Erythroblast (primary cell): ENCODE measurements at regions not wholly inside any gene's neighbourhood (a gene's known extent, or its start where the extent isn't known, plus 50 kb on each side); places are given as distances from the start of the nearest gene placed in this dataset.

Experiments used
- DNase-seq, 2 experiments: peaks; one replicate each; lab custom pipeline; 2025; lab: John Stamatoyannopoulos, UW
- GATA1 ChIP-seq: IDR thresholded peaks from 2 replicates; pipeline ENCODE4 v1.6.1; 2011; ENCODE audit warnings: low read depth, mild to moderate bottlenecking, control low read depth, low read length, moderate library complexity
- POLR2A ChIP-seq: IDR thresholded peaks from 2 replicates; pipeline ENCODE4 v1.6.1; 2011; ENCODE audit warnings: mild to moderate bottlenecking, low read length

DNA sequence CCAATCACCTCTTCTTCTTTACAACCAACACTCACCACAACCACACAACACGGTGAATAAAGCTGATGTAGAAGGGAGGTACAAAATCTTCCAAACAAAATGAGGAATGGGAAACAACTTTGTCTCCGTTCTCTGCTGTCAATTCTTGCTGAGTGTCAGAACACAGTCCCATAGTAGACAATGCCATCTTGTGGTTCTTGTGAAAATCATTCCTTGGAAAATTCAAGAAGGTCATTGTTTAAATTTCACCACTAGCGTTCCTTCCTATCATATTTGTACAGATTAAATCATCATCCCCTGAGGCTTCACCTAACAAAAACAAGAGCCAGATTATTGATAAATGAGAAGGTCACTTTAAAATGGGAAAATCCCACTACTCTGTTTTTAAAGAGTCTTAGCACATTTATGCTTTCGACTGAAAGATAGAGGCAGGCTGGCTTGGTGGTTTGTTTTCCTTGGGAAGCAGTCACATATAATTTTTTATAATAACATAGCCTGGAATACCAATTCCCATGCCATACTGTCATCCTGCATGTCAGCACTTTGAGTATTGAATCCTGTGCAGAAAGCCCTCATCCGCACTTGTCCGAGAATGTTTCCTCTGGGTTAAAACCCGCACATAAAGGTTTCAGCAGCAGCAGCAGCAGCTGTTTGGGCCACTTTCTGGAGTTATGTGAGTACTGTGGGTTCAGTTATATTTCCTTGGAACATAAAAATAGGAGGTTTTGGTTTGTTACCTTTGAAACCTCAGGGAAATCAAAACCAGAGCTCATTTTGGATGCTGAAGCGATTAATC is 395.0 kb upstream of the SMARCA2 start:
- DNase-seq, result no peak
- TF ChIP-seq GATA1, result no peak
- TF ChIP-seq POLR2A, result no peak

DNA sequence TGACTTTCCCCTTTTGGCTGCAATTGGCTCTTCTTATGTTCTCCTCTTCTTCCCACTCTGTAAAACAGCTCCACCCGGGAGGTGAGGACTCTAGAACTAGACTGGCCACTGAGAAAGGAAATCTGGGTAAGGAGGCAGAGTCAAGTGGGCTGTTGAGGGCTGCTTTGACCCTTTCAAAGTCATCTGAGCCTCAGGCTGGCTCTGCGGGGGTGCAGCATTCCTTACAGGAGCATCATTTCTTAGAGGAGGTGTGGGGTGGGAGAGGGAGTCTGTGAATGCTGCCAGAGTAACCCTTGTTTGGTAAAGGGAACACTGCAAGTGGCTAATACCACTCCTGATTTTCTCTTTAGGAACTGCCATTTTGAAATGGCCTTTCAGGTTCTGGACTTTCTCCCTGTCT is 377.7 kb upstream of the SMARCA2 start:
- DNase-seq, result no peak
- TF ChIP-seq GATA1 (no peak), POLR2A (no peak)

DNA sequence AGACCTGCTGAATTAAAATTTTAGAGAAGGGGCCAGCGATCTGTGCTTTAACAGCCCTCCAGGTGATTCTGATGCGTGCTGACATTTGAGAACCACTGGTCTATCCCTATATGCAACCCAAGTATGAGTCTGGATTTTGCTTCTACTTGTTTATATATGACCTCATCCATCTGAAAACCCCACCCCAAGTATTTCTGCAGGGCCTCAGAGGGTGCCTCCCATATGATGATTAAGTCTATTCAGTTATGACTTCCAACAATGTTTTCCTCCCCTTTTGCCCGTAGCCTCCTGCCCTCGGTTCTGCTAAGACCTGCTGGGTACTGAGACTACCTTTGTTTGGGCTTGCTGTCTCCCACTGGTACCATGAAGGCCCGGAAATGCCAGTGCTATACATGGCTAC is 376.0 kb upstream of the SMARCA2 start:
- DNase-seq, result no peak
- TF ChIP-seq POLR2A (no peak), GATA1 (no peak)

DNA sequence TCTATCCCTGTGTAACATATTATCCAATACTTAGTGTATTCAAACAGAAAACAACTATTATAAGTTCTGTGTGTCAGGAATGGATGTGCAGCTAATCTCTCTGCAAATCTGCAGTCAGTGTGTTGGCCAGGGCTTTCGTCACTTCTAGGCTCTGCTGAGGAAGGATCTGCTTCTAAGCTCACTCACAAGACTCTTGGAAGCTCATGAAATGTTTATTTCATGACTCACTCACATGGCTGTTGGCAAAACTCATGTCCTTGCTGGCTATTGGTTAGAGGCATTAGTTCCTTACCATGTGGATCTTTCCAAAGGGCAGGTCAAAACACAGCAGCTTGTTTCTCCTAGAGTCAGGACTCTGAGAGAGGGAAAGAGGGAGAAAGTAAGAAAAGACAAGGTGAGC is 367.4 kb upstream of the SMARCA2 start:
- TF ChIP-seq GATA1 (no peak), POLR2A (no peak)
- no peak for DNase-seq

DNA sequence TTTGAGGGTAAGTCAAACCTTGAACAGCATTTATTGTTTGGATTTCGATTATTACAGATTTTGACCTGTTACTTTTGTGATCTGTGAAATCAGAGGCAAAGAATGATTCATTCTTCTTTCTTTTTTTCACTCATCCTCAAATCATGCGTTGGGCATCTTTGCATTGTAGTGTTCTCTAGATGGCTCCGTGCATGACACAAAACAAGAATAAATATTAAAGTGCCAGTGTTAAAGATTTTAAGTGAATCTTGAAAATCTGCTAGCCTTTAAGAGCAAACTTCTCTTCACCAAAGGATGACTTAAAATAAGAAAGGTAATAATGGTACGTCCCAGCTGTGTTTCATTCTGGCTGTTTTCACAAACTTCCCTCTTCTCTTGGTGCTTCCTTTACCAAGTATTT is 361.9 kb upstream of the SMARCA2 start:
- DNase-seq, result no peak

DNA sequence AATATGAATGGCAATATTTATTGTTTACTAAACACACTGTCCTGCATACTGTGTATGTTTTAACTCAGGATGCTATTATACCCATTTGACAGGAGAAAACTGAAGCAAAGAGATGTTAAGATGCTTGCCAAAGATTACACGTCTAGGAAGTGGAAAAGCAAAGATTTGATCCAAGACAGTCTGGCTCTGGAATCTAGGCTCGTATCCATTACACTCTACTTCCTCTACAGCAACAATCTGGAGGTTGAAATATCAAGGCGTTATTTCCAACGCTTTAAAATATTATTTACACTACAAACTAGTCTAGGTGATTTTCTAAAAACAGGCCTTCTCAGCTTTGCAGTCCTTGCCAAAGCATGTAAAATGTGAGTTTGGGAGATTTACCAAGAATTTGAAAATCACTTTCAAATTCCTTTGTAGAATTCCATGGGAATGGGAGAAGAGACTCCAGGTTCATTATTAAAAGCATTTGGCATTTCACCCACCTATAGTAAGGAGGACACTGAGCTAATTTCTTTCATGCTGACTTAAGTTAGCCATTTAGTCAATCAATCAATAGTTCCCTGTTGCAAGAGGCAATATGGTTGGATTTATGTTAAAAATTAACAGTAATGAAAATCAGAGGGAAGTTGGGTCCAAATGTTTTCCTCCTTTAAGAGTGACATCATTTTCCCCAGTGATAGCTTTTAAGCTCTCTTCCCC is 356.3 kb upstream of the SMARCA2 start:
- TF ChIP-seq GATA1 (no peak), POLR2A (no peak)
- DNase-seq, result no peak

More for the DNA sequence above, 361.9 kb upstream of the SMARCA2 start:
- TF ChIP-seq POLR2A (no peak), GATA1 (no peak)

DNA sequence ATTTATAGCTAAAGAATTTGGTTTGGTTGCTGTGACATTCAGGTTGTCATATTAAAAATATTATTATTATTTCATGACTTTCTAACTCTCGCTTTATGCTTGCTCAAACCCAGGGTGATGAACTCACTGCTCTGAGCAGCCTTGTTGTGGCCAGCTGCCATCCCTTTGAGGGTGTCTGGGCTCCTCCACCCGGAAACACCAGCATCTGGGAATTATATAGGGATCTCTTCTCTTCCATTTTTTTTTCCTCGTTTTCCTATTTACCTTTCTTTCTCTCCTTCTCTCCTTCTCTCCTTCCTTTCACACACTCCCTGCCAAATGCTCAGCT is 355.8 kb upstream of the SMARCA2 start:
- TF ChIP-seq POLR2A, result no peak
- no peak for TF ChIP-seq GATA1
- no peak for DNase-seq

DNA sequence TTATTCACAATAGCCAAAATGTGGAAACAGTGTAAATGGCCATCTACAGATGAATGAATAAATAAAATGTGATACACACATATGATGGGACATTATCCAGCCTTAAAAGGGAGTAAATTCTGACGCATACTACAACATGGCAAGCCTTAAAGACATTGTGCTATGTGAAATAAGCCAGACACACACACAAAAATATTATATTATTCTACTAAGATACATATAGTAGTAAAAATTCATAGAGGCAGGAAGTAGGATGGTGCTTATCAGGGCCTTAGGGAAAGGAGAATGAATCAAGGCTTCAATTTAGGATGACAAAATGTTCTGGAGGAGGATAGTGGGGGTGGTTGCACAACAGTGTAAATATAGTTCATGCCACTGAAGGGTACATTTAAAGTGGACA is 346.7 kb upstream of the SMARCA2 start:
- DNase-seq, result no peak
- TF ChIP-seq GATA1, result no peak
- TF ChIP-seq POLR2A, result no peak

DNA sequence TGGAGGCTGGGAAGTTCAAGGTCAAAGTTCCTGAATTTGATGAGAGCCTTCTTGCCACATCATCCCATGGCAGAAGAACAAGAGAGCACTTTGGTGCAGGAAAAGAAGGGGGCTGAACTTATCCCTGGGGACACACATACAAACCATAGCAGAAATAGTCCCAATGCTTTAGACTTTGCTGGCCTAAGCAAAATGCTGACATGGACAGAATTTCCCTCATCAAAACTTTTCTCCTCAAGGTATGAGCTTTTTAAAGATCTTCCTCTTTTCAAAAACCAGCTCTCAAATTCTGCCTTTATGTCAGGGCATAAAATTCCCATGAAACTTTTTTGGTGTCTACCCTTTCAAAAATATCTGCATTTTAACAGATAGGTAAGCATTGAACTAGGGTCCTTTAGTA is 341.8 kb upstream of the SMARCA2 start:
- no peak for TF ChIP-seq POLR2A
- TF ChIP-seq GATA1, result no peak
- DNase-seq, result no peak

DNA sequence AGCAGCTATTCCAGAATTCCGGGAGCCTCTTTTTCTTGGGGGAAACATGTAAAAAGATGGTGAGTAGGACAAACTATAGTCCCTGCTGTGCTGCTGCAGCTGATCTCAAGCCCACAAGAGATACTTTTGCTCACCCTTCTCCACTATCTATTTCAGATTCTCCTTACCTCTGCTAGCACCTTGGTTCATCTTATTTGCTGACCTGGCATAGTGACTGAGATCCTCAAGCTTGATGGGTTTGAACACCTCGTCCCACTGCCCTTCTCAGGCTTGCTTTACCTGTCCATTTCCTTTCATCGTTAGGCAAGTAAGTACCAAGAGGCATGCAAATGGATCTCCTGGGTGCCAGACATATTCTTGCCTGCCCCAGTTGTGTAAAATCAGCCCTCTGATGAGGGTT is 338.4 kb upstream of the SMARCA2 start:
- TF ChIP-seq POLR2A (no peak), GATA1 (no peak)
- no peak for DNase-seq

DNA sequence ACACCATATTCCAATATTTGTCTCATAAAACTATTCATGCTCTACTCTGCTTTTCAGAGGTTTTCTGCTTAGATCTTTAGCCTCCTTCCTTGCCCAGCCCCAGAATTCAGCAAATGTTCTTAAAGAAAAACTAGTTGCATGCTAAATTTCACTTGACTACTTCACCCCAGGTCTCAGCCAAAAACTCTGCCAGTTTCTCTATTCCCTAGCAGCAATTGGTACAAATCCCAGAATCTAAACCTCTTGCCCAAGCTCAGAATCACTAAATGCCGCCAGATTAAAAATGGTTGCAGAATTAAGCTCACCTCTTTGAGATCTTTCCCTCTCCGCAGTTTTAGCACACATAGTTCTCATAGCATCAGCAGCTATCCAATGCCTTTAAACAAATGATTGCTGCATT is 331.2 kb upstream of the SMARCA2 start:
- no peak for DNase-seq
- TF ChIP-seq POLR2A, result no peak
- TF ChIP-seq GATA1, result no peak

DNA sequence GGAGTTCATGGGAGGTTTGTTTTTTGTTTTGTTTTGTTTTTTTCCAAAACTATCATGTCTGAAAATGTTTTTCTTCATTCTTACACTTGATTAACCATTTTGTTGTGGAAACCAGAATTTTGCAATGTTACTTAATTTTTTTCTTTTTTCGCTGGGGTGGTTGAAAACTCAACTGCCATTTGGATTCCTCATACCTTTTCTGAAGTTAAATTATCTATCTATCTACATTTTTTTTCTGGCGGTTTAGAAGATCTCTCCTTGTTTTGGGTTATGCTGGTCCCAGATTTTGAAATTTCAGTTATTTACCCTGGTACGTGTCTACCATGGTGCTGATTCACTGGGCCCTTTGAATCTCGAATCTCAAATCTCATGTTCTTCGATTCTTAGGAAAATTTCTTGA is 316.2 kb upstream of the SMARCA2 start:
- DNase-seq, result no peak

DNA sequence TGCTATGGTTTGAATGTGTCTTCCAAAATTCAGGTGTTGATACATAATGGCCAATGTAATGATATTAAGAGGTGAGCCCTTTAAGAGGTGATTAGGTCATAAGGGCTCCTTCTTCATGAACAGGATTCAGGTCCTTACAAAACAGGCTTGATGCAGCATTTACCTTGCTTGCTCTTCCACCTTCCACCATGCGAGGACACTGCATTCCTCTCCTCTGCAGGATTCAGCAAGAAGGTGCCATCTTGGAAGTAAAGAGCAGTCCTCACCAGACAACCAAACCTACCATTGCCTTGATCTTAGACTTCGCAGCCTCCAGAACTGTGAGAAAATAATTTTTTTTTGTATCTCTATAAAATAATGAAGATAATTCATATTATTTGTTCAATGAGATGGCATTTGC is 314.0 kb upstream of the SMARCA2 start:
- no peak for DNase-seq
- TF ChIP-seq POLR2A (no peak), GATA1 (no peak)

More for the DNA sequence above, 316.2 kb upstream of the SMARCA2 start:
- TF ChIP-seq GATA1, result no peak
- no peak for TF ChIP-seq POLR2A

DNA sequence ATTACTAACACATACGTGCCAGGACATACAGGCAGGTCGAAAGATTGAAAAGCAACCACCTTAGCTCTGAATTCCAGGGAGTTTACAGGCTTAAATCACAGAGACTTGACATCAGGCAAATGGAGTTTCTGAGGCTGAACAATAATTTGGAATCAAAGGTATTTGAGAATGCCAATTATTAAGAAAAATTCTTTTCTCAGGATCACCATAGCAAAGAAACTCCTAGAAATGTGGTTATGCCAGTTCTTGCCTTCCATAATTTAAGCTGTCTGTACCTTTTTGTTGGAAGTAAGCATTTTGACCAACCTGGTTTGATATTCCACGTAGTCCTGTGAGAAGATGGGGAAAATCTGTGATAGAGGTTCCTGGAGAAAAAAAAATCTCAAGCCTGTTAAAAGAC is 312.4 kb upstream of the SMARCA2 start:
- DNase-seq, result no peak
- no peak for TF ChIP-seq GATA1
- no peak for TF ChIP-seq POLR2A
